ENCODE measurements at regions not wholly inside any gene's neighbourhood (a gene's known extent, or its start where the extent isn't known, plus 50 kb on each side); places are given as distances from the start of the nearest gene placed in this dataset.

GRCh38 chr7:68680235-68680872 lies 917.9 kb upstream of the AUTS2 start:
- Mint-ChIP-seq H3K36me3 (ENCODE audit: insufficient read depth in 2 of 2) (peaks cover 0 to 7% of the 10 kb centered on the region in 2 donors), H3K27ac (no peak overlapping the region), H3K4me1 (ENCODE audit: low read depth) (no peaks in the 10 kb centered on the region), H3K27me3 (ENCODE audit: low read depth) (no peaks in the 10 kb centered on the region), H3K9me3 (peaks cover 4 to 17% of the 10 kb centered on the region in 2 donors), H3K4me3 (no peak overlapping the region)
- ATAC-seq (replicated peaks in 1 of 2), result no peak
- no peak for DNase-seq

DNA sequence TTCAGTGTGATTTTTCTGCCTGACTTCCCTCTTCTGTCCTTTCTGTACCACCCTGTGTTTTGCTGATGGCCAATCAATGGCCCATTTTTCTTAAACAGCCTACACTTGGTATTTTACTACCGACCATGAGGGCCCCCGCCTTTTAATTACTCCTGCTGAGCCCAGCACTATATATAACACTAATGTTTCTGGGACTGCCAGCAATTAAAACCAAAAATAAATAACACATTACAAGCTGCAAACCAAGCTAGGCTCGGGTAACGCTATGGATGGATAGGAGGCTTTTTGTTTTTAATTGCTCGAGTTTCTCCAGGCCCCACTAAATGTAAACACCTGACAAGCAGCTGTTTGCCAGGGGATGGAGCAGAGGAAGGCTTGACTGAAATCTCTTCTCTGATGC lies 915.4 kb upstream of the AUTS2 start:
- Mint-ChIP-seq H3K4me3 (no peak overlapping the region), H3K27ac (no peak overlapping the region), H3K27me3 (ENCODE audit: low read depth) (no peaks in the 10 kb centered on the region), H3K4me1 (ENCODE audit: low read depth) (no peaks in the 10 kb centered on the region), H3K36me3 (ENCODE audit: insufficient read depth in 2 of 2) (peaks cover 0 to 5% of the 10 kb centered on the region in 2 donors), H3K9me3 (peaks cover 4 to 16% of the 10 kb centered on the region in 2 donors)
- no peak for ATAC-seq (replicated peaks in 1 of 2)
- no peak for DNase-seq

GRCh38 chr7:68684246-68684839 lies 913.9 kb upstream of the AUTS2 start:
- Mint-ChIP-seq H3K36me3 (ENCODE audit: insufficient read depth in 2 of 2) (peaks cover 0 to 4% of the 10 kb centered on the region in 2 donors), H3K27ac (no peak overlapping the region), H3K4me3 (no peak overlapping the region), H3K27me3 (ENCODE audit: low read depth) (no peaks in the 10 kb centered on the region), H3K9me3 (peaks cover 4 to 15% of the 10 kb centered on the region in 2 donors), H3K4me1 (ENCODE audit: low read depth) (no peaks in the 10 kb centered on the region)
- DNase-seq, result no peak
- ATAC-seq (replicated peaks in 1 of 2), result no peak

GRCh38 chr7:68684996-68685395 lies 913.3 kb upstream of the AUTS2 start:
- no peak for ATAC-seq (replicated peaks in 1 of 2)
- H3K27me3 Mint-ChIP-seq (ENCODE audit: low read depth), result no peaks in the 10 kb centered on the region
- H3K27ac Mint-ChIP-seq, result no peak overlapping the region
- peaks cover 0 to 4% of the 10 kb centered on the region in 2 donors for H3K36me3 Mint-ChIP-seq (ENCODE audit: insufficient read depth in 2 of 2)
- H3K4me1 Mint-ChIP-seq (ENCODE audit: low read depth), result no peaks in the 10 kb centered on the region
- H3K9me3 Mint-ChIP-seq, result peaks cover 4 to 12% of the 10 kb centered on the region in 2 donors
- no peak overlapping the region for H3K4me3 Mint-ChIP-seq
- no peak for DNase-seq

- Mint-ChIP-seq H3K9me3 (peaks cover 14% of the 10 kb centered on the region in 2 donors), H3K27ac (no peak overlapping the region), H3K4me3 (no peak overlapping the region), H3K27me3 (ENCODE audit: low read depth) (no peaks in the 10 kb centered on the region), H3K4me1 (ENCODE audit: low read depth) (no peaks in the 10 kb centered on the region), H3K36me3 (ENCODE audit: insufficient read depth in 2 of 2) (peaks cover 0 to 6% of the 10 kb centered on the region in 2 donors)
- no peak for DNase-seq
- ATAC-seq (replicated peaks in 1 of 2), result no peak
These were observed 909.7 kb upstream of the AUTS2 start for GRCh38 chr7:68688416-68689086.

- no peak overlapping the region for H3K27ac Mint-ChIP-seq
These were observed 909.2 kb upstream of the AUTS2 start for GRCh38 chr7:68689087-68689433.

GRCh38 chr7:68691261-68692216 lies 906.7 kb upstream of the AUTS2 start:
- peaks cover 13 to 18% of the 10 kb centered on the region in 2 donors for H3K9me3 Mint-ChIP-seq
- no peak overlapping the region for H3K4me3 Mint-ChIP-seq
- no peaks in the 10 kb centered on the region for H3K4me1 Mint-ChIP-seq (ENCODE audit: low read depth)
- H3K27me3 Mint-ChIP-seq (ENCODE audit: low read depth), result no peaks in the 10 kb centered on the region
- H3K27ac Mint-ChIP-seq, result no peak overlapping the region
- peaks cover 2 to 3% of the 10 kb centered on the region in 2 donors for H3K36me3 Mint-ChIP-seq (ENCODE audit: insufficient read depth in 2 of 2)
- ATAC-seq (replicated peaks in 1 of 2), result no peak
- DNase-seq, result no peak

More at GRCh38 chr7:68689087-68689433, 909.2 kb upstream of the AUTS2 start:
- H3K27me3 Mint-ChIP-seq (ENCODE audit: low read depth), result no peaks in the 10 kb centered on the region
- DNase-seq (no peak), ATAC-seq (replicated peaks in 1 of 2) (no peak)
- H3K4me3 Mint-ChIP-seq, result no peak overlapping the region
- no peaks in the 10 kb centered on the region for H3K4me1 Mint-ChIP-seq (ENCODE audit: low read depth)
- peaks cover 14% of the 10 kb centered on the region in 2 donors for H3K9me3 Mint-ChIP-seq
- peaks cover 0 to 3% of the 10 kb centered on the region in 2 donors for H3K36me3 Mint-ChIP-seq (ENCODE audit: insufficient read depth in 2 of 2)

GRCh38 chr7:68692511-68692910 lies 905.8 kb upstream of the AUTS2 start:
- ATAC-seq (replicated peaks in 1 of 2), result no peak
- Mint-ChIP-seq H3K9me3 (peaks cover 13 to 18% of the 10 kb centered on the region in 2 donors), H3K27me3 (ENCODE audit: low read depth) (no peaks in the 10 kb centered on the region), H3K36me3 (ENCODE audit: insufficient read depth in 2 of 2) (peaks cover 2 to 3% of the 10 kb centered on the region in 2 donors), H3K4me3 (no peak overlapping the region), H3K4me1 (ENCODE audit: low read depth) (no peaks in the 10 kb centered on the region), H3K27ac (no peak overlapping the region)
- DNase-seq, result no peak

- ATAC-seq (replicated peaks in 1 of 2) (no peak), DNase-seq (no peak)
- H3K27me3 Mint-ChIP-seq (ENCODE audit: low read depth), result no peaks in the 10 kb centered on the region
- H3K27ac Mint-ChIP-seq, result no peak overlapping the region
- no peaks in the 10 kb centered on the region for H3K4me1 Mint-ChIP-seq (ENCODE audit: low read depth)
- H3K4me3 Mint-ChIP-seq, result no peak overlapping the region
- H3K36me3 Mint-ChIP-seq (ENCODE audit: insufficient read depth in 2 of 2), result peaks cover 2 to 3% of the 10 kb centered on the region in 2 donors
- H3K9me3 Mint-ChIP-seq, result peaks cover 11 to 14% of the 10 kb centered on the region in 2 donors
These were observed 903.6 kb upstream of the AUTS2 start for GRCh38 chr7:68694656-68695055.

- H3K27me3 Mint-ChIP-seq (ENCODE audit: low read depth), result no peaks in the 10 kb centered on the region
- no peak for ATAC-seq (replicated peaks in 1 of 2)
- no peak overlapping the region for H3K4me3 Mint-ChIP-seq
- H3K36me3 Mint-ChIP-seq (ENCODE audit: insufficient read depth in 2 of 2), result peaks cover 0 to 2% of the 10 kb centered on the region in 2 donors
- no peak overlapping the region for H3K27ac Mint-ChIP-seq
- no peaks in the 10 kb centered on the region for H3K4me1 Mint-ChIP-seq (ENCODE audit: low read depth)
- DNase-seq, result no peak
- peaks cover 8 to 12% of the 10 kb centered on the region in 2 donors for H3K9me3 Mint-ChIP-seq
These were observed 900.4 kb upstream of the AUTS2 start for GRCh38 chr7:68697796-68698280.

- Mint-ChIP-seq H3K36me3 (ENCODE audit: insufficient read depth in 2 of 2) (peaks cover 0 to 2% of the 10 kb centered on the region in 2 donors), H3K27ac (no peak overlapping the region), H3K27me3 (ENCODE audit: low read depth) (no peaks in the 10 kb centered on the region), H3K4me3 (no peak overlapping the region), H3K9me3 (peaks cover 7 to 10% of the 10 kb centered on the region in 2 donors), H3K4me1 (ENCODE audit: low read depth) (no peaks in the 10 kb centered on the region)
- ATAC-seq (replicated peaks in 1 of 2) (no peak), DNase-seq (no peak)
These were observed 899.1 kb upstream of the AUTS2 start for GRCh38 chr7:68699090-68699711.

GRCh38 chr7:68700414-68700813 lies 897.9 kb upstream of the AUTS2 start:
- Mint-ChIP-seq H3K36me3 (ENCODE audit: insufficient read depth in 2 of 2) (peaks cover 0 to 2% of the 10 kb centered on the region in 2 donors), H3K9me3 (peaks cover 6 to 9% of the 10 kb centered on the region in 2 donors), H3K27ac (no peak overlapping the region), H3K4me1 (ENCODE audit: low read depth) (no peaks in the 10 kb centered on the region), H3K27me3 (ENCODE audit: low read depth) (no peaks in the 10 kb centered on the region), H3K4me3 (no peak overlapping the region)
- ATAC-seq (replicated peaks in 1 of 2), result no peak
- no peak for DNase-seq

All from activated T-cell treated with anti-CD3 and anti-CD28 coated beads, Interleukin-2, amount 50 U/mL, for 72 hours (primary cell).